SU-DHL-6 (cell line): ENCODE measurements at regions not wholly inside any gene's neighbourhood (a gene's known extent, or its start where the extent isn't known, plus 50 kb on each side); places are given as distances from the start of the nearest gene placed in this dataset.

Source experiments
- H2AFZ ChIP-seq: fragments of 200-600 bp; sonication (generic); 2 replicates; pipeline ENCODE4 v1.6.1; 2014; ENCODE audit warnings: low read depth, mild to moderate bottlenecking, moderate library complexity, mixed read lengths, antibody characterized with exemption, low read length; ENCODE audit not compliant: severe bottlenecking
- H3F3A ChIP-seq: fragments of 200-600 bp; shearing (Covaris generic); 2 replicates; pipeline ENCODE4 v1.6.0; 2016; ENCODE audit warnings: antibody characterized with exemption, mild to moderate bottlenecking; ENCODE audit not compliant: insufficient read depth
- H3K27ac ChIP-seq: fragments of 200-600 bp; sonication (generic); 2 replicates; pipeline ENCODE4 v1.5.1; 2016; ENCODE audit warnings: low read depth, mild to moderate bottlenecking, low read length, moderate library complexity, mixed read lengths
- H3K27me3 ChIP-seq: fragments of 200-600 bp; sonication (generic), shearing (Covaris generic); 2 replicates; pipeline ENCODE4 v1.6.0; 2014; ENCODE audit warnings: mild to moderate bottlenecking, low read length
- H3K36me3 ChIP-seq: fragments of 200-600 bp; sonication (generic); 2 replicates; pipeline ENCODE4 v1.6.1; 2014; ENCODE audit warnings: mild to moderate bottlenecking, low read length, mixed read lengths
- H3K4me2 ChIP-seq: fragments of 300-600, 200-600 bp; shearing (Covaris generic), sonication (generic); 2 replicates; pipeline ENCODE4 v1.6.0; 2014; ENCODE audit warnings: low read length, low read depth, mild to moderate bottlenecking; ENCODE audit not compliant: poor library complexity, severe bottlenecking
- H3K4me3 ChIP-seq: fragments of 200-600 bp; sonication (generic); 2 replicates; pipeline ENCODE4 v1.5.1; 2014; ENCODE audit warnings: antibody characterized with exemption, low read length, mild to moderate bottlenecking, mixed read lengths; ENCODE audit not compliant: insufficient read depth, poor library complexity, severe bottlenecking
- H3K79me2 ChIP-seq: fragments of 200-600 bp; sonication (generic); 2 replicates; pipeline ENCODE4 v1.6.1; 2014; ENCODE audit warnings: mild to moderate bottlenecking, low read length, moderate library complexity; ENCODE audit not compliant: insufficient read depth
- H3K9ac ChIP-seq: fragments of 200-600 bp; sonication (generic); 2 replicates; pipeline ENCODE4 v1.7.0; 2014; ENCODE audit warnings: mild to moderate bottlenecking, low read length
- H3K9me2 ChIP-seq: fragments of 200-600 bp; sonication (generic); replicated peaks from 2 replicates; pipeline ENCODE4 v1.6.1; 2014; ENCODE audit warnings: low read length; ENCODE audit not compliant: insufficient read depth
- H3K9me3 ChIP-seq: fragments of 200-600 bp; sonication (generic); 2 replicates; pipeline ENCODE4 v1.6.1; 2014; ENCODE audit warnings: low read length, mixed read lengths; ENCODE audit not compliant: insufficient read depth
- H4K20me1 ChIP-seq: fragments of 200-600 bp; sonication (generic); 2 replicates; pipeline ENCODE4 v1.6.1; 2014; ENCODE audit warnings: low read depth, mild to moderate bottlenecking, antibody characterized with exemption, low read length, moderate library complexity, mixed read lengths
- EZH2phosphoT487 ChIP-seq: fragments of 200-600 bp; sonication (generic), shearing (Covaris generic); conservative IDR thresholded peaks from 2 replicates; pipeline ENCODE4 v1.6.1; 2018; ENCODE audit warnings: mild to moderate bottlenecking, antibody characterized with exemption, low read length, moderate library complexity, mixed read lengths
- TF ChIP-seq, protein P1 (sequence below): fragments of 200-600 bp; sonication (generic); IDR thresholded peaks from one replicate; pipeline ENCODE4 v1.5.1; 2017; ENCODE audit warnings: antibody characterized with exemption, mild to moderate bottlenecking, low read length, moderate library complexity; ENCODE audit not compliant: insufficient read depth, poor library complexity, severe bottlenecking

DNA sequence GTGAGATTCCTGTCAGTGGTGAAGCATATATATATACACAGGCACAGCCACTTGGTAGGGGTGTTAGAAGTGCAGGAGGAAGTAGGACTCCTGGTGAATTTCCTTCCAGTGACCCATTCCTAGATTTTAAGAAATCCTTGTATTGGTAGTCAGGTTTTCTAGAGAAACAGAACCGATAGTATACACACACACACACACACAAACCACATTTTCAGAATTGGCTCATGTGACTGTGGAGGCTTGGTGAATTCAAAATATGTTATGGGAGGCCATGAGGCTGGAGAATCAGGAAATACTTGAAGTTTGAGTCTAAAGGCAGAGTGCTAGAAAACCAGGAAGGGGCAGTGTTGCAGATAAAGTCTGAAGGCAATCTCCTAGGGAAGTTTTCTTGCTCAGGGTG is 114.2 kb downstream of the FCRL5 start:
- Histone ChIP-seq H2AFZ (no peak overlapping the region), H3K4me3 (no peak overlapping the region), H3K36me3 (no peaks in the 10 kb centered on the region), H3K79me2 (no peaks in the 10 kb centered on the region), H3K4me2 (no peak overlapping the region), H3K27me3 (no peaks in the 10 kb centered on the region), H3K27ac (no peak overlapping the region), H3K9ac (no peak overlapping the region), H3K9me3 (no peaks in the 10 kb centered on the region), H3F3A (no peaks in the 10 kb centered on the region), H4K20me1 (no peaks in the 10 kb centered on the region), H3K9me2 (no peaks in the 10 kb centered on the region)
- TF ChIP-seq, protein P1, sequence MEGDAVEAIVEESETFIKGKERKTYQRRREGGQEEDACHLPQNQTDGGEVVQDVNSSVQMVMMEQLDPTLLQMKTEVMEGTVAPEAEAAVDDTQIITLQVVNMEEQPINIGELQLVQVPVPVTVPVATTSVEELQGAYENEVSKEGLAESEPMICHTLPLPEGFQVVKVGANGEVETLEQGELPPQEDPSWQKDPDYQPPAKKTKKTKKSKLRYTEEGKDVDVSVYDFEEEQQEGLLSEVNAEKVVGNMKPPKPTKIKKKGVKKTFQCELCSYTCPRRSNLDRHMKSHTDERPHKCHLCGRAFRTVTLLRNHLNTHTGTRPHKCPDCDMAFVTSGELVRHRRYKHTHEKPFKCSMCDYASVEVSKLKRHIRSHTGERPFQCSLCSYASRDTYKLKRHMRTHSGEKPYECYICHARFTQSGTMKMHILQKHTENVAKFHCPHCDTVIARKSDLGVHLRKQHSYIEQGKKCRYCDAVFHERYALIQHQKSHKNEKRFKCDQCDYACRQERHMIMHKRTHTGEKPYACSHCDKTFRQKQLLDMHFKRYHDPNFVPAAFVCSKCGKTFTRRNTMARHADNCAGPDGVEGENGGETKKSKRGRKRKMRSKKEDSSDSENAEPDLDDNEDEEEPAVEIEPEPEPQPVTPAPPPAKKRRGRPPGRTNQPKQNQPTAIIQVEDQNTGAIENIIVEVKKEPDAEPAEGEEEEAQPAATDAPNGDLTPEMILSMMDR: no peak
- TF ChIP-seq EZH2phosphoT487: no peak

DNA sequence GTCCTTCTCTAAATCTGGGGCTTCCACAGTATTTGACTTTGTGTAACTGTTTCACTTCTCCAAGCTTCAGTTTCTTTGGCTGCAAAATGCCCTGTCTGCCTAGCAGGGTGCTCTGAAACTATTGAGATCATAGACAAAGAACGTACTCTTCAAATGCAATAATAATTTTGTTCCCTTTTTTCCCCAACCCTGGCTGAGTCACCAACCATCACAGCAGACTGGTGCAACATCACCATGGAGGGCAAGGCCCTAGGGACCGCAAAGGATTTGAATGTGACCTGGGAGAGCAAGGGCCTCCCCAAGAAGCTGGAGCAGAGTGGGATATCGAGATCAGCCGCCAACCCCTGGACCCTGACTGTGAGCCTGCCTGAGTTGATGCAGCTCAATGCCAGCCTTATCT is 115.0 kb downstream of the FCRL5 start:
- no peak overlapping the region for H3K9ac ChIP-seq
- no peak overlapping the region for H2AFZ ChIP-seq
- no peaks in the 10 kb centered on the region for H3K9me2 ChIP-seq
- H3F3A ChIP-seq: no peaks in the 10 kb centered on the region
- TF ChIP-seq, protein P1: no peak
- no peak for TF ChIP-seq EZH2phosphoT487
- no peak overlapping the region for H3K27ac ChIP-seq
- no peaks in the 10 kb centered on the region for H4K20me1 ChIP-seq
- H3K79me2 ChIP-seq: no peaks in the 10 kb centered on the region
- no peaks in the 10 kb centered on the region for H3K27me3 ChIP-seq
- H3K36me3 ChIP-seq: no peaks in the 10 kb centered on the region
- H3K9me3 ChIP-seq: no peaks in the 10 kb centered on the region
- H3K4me3 ChIP-seq: no peak overlapping the region
- H3K4me2 ChIP-seq: no peak overlapping the region

DNA sequence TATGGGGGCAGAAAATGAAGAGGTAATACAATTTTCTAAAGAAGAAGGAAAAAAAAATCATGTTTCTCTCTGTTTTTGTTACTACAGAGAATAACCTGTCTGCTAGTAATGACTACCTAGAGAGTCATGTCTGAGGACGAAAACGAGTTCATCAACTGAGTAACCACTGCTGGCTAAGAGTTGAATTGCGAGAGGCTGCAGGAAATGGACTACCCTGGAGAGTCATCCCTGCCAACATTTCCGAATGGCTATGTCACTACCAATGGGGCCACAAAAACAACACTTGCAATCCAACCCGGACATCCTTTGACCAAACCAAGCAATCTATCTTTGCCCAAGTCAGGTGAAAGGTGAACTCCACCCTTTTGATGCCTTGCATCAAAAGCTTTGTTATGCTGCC is 120.6 kb downstream of the FCRL5 start:
- TF ChIP-seq, protein P1: no peak
- TF ChIP-seq EZH2phosphoT487: no peak
- no peaks in the 10 kb centered on the region for H3K27me3 ChIP-seq
- no peaks in the 10 kb centered on the region for H3K79me2 ChIP-seq
- no peaks in the 10 kb centered on the region for H4K20me1 ChIP-seq
- no peak overlapping the region for H3K4me3 ChIP-seq
- no peak overlapping the region for H3K4me2 ChIP-seq
- H3K36me3 ChIP-seq: no peaks in the 10 kb centered on the region
- H3F3A ChIP-seq: no peaks in the 10 kb centered on the region
- no peak overlapping the region for H3K27ac ChIP-seq
- H3K9me2 ChIP-seq: no peaks in the 10 kb centered on the region
- no peaks in the 10 kb centered on the region for H3K9me3 ChIP-seq
- H3K9ac ChIP-seq: no peak overlapping the region
- no peak overlapping the region for H2AFZ ChIP-seq
